ENCODE measurements at regions not wholly inside any gene's neighbourhood (a gene's known extent, or its start where the extent isn't known, plus 50 kb on each side); places are given as distances from the start of the nearest gene placed in this dataset.

- no peak for TF ChIP-seq CTCF (IDR thresholded peaks at IDR 0.05; ENCODE audit: low read depth, low read length, missing control alignments)
- no peak overlapping the region for H3K4me3 ChIP-seq (ENCODE audit: low read depth, low read length)
- DNase-seq (ENCODE audit: low read depth): no peak
- in situ Hi-C loops (cut with HindIII; ENCODE audit: low sequenced_read_pairs): no loop called here
These were observed 76.8 kb upstream of the CIBAR2 start for GRCh38 chr16:85188822-85189672.

GRCh38 chr16:85190572-85190971, 78.3 kb upstream of the CIBAR2 start:
- in situ Hi-C loops (cut with HindIII; ENCODE audit: low sequenced_read_pairs): no loop called here
- H3K4me3 ChIP-seq (ENCODE audit: low read depth, low read length): no peak overlapping the region
- no peak for TF ChIP-seq CTCF (IDR thresholded peaks at IDR 0.05; ENCODE audit: low read depth, low read length, missing control alignments)
- no peak for DNase-seq (ENCODE audit: low read depth)

- TF ChIP-seq CTCF (IDR thresholded peaks at IDR 0.05; ENCODE audit: low read depth, low read length, missing control alignments): no peak
These were observed 79.2 kb upstream of the CIBAR2 start for GRCh38 chr16:85191341-85191965.

GRCh38 chr16:85192238-85193114, 80.2 kb upstream of the CIBAR2 start:
- DNase-seq (ENCODE audit: low read depth): no peak
- TF ChIP-seq CTCF (IDR thresholded peaks at IDR 0.05; ENCODE audit: low read depth, low read length, missing control alignments): no peak
- in situ Hi-C loops (cut with HindIII; ENCODE audit: low sequenced_read_pairs): no loop called here
- H3K4me3 ChIP-seq (ENCODE audit: low read depth, low read length): no peak overlapping the region

More at GRCh38 chr16:85191341-85191965, 79.2 kb upstream of the CIBAR2 start:
- DNase-seq (ENCODE audit: low read depth): no peak
- in situ Hi-C loops (cut with HindIII; ENCODE audit: low sequenced_read_pairs): no loop called here
- no peak overlapping the region for H3K4me3 ChIP-seq (ENCODE audit: low read depth, low read length)

- in situ Hi-C loops (cut with HindIII; ENCODE audit: low sequenced_read_pairs): no loop called here
- DNase-seq (ENCODE audit: low read depth): no peak
- no peak overlapping the region for H3K4me3 ChIP-seq (ENCODE audit: low read depth, low read length)
- no peak for TF ChIP-seq CTCF (IDR thresholded peaks at IDR 0.05; ENCODE audit: low read depth, low read length, missing control alignments)
These were observed 80.8 kb upstream of the CIBAR2 start for GRCh38 chr16:85193115-85193493.

- no peak for DNase-seq (ENCODE audit: low read depth)
- no peak for TF ChIP-seq CTCF (IDR thresholded peaks at IDR 0.05; ENCODE audit: low read depth, low read length, missing control alignments)
- in situ Hi-C loops (cut with HindIII; ENCODE audit: low sequenced_read_pairs): no loop called here
- no peak overlapping the region for H3K4me3 ChIP-seq (ENCODE audit: low read depth, low read length)
These were observed 81.6 kb upstream of the CIBAR2 start for GRCh38 chr16:85193876-85194275.
